CD1c-positive myeloid dendritic cell (primary cell): ENCODE measurements at regions not wholly inside any gene's neighbourhood (a gene's known extent, or its start where the extent isn't known, plus 50 kb on each side); places are given as distances from the start of the nearest gene placed in this dataset.

ENCODE experiments used
- DNase-seq: peaks from one replicate; pipeline ENCODE4 v3.0.0-alpha.2; 2016; ENCODE audit errors: extremely low spot score

DNA sequence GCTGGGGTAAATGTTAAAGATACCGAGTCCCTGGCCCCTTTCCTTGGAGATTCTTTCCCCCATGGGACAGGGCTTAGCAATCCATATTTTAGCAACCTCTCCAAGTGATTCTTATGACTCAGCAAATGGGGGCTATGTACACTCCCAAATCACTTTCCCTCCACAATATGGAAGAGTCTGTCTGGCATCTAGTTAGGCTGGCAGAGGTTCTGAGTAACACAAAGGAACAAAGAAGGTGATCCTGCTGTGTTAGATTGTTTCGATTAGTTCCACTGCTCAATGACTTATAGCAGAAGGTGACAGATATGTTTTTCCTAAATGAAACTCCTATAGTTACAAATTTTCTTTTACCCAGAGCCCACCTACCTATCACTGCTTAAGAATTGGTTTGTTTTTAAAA lies 154.0 kb upstream of the SYT13 start:
- DNase-seq: no peak

DNA sequence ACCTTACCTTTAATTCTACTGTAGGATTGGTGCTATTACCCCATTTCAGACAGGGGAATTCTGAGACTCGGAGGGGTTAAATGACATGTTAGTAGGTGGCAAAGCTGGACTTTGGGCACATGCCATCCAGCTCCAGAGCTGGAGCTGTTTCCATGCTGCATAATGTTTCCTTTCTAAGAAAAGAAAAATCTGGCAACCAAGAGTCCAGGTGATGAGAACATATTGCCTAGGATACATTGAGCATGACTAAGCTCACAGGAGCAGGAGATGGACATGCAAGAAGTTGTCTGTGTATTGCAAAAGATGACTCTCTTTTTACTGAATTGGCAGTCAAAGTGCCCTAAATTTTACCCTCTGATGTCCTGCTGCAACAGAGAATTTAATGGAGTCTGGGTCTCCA lies 150.8 kb upstream of the SYT13 start:
- no peak for DNase-seq

DNA sequence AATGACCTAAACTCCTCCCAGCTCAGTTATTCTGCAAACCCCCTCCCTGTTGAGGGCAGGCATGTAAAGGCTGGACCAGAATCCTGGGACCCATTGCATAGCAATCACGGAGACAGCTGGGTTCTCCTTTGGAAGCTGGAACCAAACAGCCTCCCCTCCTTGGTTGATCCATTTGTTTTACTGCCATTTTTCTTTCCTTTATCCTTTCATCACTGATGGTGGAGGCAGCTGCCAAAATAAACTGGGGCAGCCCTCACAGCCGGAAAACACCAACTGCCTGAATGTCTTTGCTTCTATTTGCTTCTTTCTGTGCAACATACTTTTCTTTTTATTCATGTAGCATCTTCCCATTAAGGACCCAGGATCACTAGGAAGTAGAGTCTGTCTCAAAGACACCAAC lies 150.0 kb upstream of the SYT13 start:
- no peak for DNase-seq

DNA sequence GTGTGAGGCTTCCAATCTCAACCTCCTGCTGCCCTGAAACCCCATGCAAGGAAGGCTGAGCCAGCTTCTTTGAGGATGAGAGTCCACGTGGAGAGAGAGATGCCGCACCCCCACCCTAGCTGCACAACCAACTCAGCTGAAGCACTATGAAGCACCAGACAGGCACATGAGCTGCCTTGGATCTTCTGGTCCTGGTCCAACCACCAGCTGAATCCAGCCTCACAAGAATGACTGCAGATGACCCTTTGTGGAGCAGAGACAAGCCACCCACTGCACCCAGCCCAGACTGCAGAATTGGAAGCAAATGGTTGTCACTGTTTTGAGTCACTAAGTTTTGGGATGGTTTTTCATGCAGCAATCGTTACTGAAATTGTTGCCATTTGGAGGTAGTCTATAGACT lies 149.6 kb upstream of the SYT13 start:
- DNase-seq: no peak

DNA sequence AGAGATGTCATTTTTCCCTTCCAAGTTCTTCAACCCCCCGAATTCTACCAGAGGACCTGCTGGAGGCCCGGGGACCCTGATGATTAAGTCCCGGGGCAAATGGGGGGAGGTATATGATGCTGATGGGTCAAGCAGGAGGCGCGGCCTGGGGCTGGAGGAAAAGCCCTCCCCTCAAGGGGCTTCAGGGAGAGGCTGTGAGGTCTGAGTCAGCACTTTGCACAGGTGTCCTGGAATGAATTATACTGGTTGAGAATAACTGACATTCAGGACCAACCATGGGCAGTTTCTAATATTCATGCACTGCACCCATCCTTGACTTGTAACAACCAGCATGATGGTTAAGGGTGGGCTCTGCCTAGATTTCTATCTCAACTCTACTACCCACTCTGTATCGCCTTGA lies 146.8 kb upstream of the SYT13 start:
- DNase-seq: no peak

GRCh38 chr11:45432100-45432499 lies 146.0 kb upstream of the SYT13 start:
- DNase-seq: no peak

- DNase-seq: no peak
Measured at GRCh38 chr11:45431046-45432018, 145.2 kb upstream of the SYT13 start.

DNA sequence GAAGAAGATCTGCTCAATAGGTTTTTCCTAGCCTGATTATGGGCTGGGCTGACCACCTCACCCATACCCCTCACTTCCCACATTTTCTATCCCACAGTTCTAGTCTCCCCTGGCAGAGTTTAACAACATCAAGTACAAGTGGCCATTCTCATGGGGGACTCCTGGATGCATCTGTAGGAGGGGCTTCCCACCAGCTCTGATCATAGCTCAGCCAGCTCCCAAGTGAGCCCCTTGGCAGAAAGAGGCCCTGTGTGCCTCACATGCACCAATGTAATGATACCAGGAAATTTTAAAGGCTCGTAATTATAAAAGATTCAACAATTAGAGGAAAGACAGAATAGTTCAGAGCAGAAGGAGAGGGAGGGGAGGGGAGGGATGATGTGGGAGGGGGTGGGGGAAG lies 144.2 kb upstream of the SYT13 start:
- no peak for DNase-seq

DNA sequence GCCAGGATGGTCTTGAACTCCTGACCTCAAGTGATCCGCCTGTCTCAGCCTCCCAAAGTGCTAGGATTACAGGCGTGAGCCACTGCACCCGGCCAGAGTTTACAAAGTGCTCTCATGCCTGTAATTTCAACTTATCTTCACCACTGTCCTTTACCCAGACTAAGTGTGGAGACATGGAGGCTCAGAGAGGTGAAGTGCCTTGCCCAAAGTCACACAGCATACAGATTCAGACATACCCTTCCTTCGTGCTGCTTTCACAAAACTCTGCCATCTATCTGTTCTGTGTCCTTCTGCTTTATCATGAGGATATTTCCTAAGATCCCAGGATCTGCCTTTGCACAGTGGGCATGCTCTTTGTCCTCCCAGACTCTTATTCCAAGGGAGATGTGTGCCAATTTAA lies 143.6 kb upstream of the SYT13 start:
- no peak for DNase-seq

- DNase-seq: no peak
Measured at GRCh38 chr11:45428541-45429230, 142.5 kb upstream of the SYT13 start.

DNA sequence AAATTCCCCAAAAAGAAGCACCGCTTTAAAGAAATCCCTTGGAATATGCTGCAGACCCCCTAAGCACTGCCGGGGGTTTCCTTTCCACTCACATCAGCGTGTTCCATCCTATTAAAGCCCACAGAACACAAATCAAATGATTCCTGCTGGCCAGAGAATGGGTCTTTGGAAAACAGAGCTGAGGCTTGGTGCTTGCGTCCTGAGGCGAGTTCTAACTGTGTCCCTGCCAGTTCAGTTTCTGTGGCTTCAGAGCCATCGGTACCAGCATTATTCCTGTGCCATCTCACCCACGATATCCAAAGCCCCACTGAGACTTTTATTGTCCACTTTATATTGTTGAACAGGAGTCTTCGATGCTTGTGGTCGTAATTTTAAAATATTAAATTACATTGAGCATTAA lies 142.0 kb upstream of the SYT13 start:
- DNase-seq: no peak

- DNase-seq: no peak
Measured at GRCh38 chr11:45424411-45425180, 138.5 kb upstream of the SYT13 start.

- DNase-seq: no peak
Measured at GRCh38 chr11:45423475-45424120, 137.5 kb upstream of the SYT13 start.

- no peak for DNase-seq
Measured at GRCh38 chr11:45423036-45423435, 136.9 kb upstream of the SYT13 start.

- DNase-seq: no peak
Measured at GRCh38 chr11:45414088-45414487, 127.9 kb upstream of the SYT13 start.

- no peak for DNase-seq
Measured at GRCh38 chr11:45413156-45413858, 127.2 kb upstream of the SYT13 start.

GRCh38 chr11:45412521-45412920 lies 126.4 kb upstream of the SYT13 start:
- no peak for DNase-seq

GRCh38 chr11:45412051-45412471 lies 125.9 kb upstream of the SYT13 start:
- no peak for DNase-seq

DNA sequence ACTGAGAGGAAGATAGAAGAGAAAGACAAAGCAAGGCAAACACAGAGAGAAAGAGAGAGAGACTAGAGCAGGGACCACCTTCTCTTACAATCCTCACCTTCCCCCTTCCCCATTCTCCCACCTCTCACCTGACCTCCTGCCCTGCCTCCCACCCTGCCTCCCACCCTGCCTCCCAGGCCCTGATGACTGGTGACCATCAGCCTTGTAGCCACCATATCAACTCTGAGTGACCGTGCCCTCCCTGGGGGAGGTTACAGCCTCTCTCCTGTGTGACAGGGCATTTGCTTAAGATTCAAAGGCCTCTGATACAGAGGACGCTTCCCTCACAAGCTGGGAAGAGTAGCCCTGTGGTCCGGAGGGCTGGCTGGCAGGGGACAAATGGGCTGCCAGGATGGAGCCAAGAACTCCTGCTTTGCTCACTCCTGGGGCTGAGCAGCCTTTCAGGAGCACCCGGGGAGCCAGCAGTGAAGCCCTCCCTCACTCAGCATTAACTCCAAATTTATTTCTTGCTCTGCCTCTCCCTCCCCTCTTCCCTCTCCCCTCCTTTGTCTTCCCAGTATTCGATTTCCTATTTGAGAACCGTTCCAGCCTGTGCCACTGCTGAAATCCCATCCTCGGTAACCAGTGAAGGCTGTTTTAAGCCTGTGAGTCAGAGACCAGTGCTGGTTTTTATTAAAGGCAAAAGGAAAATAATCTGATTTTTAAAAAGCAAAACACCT lies 125.2 kb upstream of the SYT13 start:
- no peak for DNase-seq

GRCh38 chr11:45410391-45411227 lies 124.5 kb upstream of the SYT13 start:
- DNase-seq: no peak
